ENCODE measurements at regions not wholly inside any gene's neighbourhood (a gene's known extent, or its start where the extent isn't known, plus 50 kb on each side); places are given as distances from the start of the nearest gene placed in this dataset.
"Not testable (repeated sequence)": the region's sequence is repeated elsewhere in the genome, so short reads cannot be mapped to it uniquely, and the experiment has no call there.

DNA sequence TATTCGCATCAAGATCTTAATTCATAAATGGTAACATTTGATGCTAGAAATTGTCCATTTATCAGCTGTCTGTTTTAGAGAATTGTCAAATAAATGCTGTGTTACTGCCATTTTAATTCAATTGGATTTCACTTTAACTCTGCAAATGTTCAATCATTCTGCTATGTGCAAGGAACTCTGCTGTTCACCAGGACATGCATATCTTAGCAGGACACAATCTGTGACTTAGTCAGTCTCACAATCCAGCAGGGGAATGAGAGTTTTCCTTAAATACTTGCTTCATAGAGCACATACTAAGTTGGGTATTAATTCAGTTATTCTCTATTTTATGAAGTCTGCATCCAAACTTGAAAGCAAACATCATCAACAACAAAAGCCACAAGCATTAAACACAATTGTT, 488.7 kb upstream of the MEF2C start:
- intact Hi-C loops (cut with micrococcal nuclease), result no loop called here

DNA sequence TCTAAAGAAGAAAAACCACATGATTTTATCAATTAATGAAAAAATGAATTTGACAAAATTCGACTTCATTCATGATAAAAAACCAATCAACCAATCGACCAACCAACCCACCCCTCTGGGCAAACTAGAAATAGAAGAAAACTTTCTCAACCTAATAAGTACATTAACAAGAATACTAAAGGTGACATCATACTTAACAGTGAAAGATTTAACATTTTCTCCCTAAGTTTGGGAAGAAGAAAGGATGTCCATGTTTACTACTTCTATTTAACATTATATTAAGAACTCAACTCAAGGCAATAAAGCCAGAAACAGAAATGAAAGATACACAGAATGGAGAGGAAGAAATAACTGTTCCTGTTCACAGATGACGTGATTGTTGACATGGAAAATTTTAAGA, 476.1 kb upstream of the MEF2C start:
- intact Hi-C loops (cut with micrococcal nuclease), result no loop called here

DNA sequence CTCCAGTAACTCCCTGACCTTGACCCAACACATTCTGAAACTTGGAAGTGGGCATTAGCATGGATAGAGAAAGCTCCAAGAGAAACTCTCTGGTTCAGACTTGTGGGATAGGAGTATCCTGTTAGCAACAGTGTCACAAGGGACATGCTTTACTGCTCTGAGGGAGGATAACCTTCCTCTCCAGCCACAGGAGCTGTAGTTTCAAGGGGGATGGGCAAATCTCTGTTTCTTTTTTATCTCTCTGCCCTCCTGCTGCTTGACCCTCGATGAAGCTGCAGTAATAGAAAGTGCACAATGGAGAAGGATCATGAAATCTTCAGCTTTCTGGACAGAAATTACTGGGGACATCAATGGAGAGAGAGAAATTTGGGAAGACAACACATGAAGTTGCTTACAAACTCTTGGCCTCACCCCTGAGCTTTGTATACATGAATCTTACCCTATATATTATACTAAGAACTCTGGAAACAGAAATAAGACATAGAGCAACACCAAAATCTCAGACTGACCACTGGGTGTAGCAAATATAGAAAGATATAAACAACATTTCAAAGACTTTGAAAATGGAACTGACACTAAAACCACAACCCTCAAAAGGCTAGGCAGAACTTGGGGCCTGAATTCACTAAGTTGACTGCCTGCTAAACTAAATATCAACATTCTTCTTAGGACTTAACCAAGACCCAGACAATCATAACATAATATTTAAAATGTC, 471.0 kb upstream of the MEF2C start:
- intact Hi-C loops (cut with micrococcal nuclease), result no loop called here

DNA sequence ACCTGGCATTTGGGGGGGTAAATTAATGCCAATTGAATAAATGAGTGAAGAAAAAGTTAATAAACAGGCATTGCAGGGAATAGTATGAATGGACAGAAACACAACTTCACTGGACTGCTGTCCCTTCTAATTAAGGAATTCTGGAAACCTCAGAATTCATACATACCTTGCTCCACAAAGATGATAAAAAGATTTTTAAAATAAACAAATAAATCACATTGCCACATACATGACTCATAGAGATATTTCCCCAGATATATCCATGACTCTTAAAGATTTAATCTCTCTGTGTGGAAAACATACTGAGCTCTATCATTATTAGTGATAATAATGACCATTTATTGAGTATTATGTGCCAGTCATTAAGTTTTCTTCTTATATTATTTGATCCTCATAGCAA, 469.0 kb upstream of the MEF2C start:
- intact Hi-C loops (cut with micrococcal nuclease), result no loop called here

DNA sequence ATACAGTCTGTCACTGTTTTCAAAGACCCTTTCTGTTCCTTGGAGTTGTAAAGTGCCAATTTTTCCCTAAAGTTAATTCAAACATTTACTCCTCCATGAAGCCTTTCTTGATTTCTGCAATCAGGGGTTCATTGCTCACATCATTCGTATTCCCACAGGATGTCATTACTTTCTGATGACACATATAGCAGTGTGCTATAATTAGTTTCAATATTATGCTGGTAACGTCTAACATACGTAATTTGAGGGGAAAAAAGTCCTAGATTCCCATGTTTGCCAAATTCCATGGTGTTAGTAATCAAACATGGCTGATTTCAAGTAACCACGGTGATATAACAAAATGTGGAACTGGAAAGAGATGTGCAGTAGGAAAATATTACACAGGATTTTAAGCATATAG, 468.2 kb upstream of the MEF2C start:
- intact Hi-C loops (cut with micrococcal nuclease), result no loop called here

DNA sequence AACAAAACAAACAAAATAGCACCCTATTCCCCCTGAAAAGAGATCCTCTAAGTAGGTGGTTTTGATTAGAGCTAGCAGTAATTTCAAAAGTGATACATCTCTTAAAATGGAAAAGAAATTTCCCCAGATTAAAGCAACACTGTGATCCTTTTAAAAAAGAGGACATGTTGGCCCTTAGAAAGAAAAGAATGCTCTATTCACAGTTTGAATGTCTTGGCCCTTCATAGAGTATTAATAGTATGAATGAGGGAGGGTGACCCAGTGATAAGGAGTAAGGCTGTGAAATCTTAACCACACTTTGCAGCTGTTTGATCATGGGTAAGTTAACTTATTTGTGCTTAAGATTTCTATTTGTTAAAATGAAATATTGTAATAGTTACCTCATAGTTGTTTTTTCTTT, 467.7 kb upstream of the MEF2C start:
- intact Hi-C loops (cut with micrococcal nuclease), result no loop called here

DNA sequence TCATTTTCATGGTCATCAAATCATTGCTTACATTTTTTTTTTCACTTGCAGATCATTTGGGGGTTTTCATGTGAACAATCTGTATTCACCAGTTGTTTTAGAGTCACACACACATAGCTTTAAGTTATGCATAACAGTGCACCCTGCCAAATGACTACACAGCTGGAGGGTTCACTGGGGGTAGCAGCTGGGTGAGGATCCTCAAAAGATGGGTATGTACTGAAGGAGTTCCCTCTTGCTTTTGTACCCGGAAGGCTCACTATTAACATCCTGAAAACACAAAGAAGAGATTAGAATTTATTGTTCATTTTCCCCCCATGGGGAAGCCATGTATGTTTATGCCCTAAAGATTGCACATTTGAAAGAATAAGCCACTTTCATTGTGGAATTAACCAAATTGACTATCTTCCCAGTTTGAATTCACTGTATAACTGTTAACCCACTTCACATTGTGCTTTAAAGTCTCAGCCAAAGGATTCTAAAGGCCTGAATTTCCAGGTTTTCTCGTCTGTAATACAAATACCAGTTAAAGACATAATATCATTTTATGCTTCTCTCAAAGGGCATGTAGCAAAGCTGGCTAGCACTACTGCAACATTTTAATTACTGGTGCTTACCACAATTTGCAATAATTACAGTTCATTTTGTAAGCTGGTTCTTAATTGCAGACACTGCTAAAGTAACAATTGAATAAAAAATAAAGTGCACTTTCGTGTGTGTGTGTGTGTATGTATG, 466.4 kb upstream of the MEF2C start:
- intact Hi-C loops (cut with micrococcal nuclease), result no loop called here

DNA sequence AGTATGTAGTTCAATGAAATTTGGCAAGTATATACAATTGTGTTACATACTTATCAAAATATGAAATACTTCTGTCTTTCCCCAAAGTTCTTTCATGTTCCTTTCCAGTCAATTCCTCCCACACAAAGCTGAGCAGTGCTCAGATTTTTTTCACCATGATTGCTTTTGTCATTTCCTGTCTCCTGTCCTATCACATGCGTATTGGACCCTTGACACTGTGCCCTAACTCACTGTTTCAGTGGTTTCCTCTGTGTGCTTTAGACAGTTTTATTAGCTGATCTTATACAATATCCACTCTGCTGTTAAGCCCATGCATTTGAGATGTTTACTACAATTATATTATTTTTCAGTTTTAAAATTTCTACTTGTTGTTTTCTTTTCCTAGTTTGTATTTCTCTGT, 463.6 kb upstream of the MEF2C start:
- intact Hi-C loops (cut with micrococcal nuclease), result no loop called here

DNA sequence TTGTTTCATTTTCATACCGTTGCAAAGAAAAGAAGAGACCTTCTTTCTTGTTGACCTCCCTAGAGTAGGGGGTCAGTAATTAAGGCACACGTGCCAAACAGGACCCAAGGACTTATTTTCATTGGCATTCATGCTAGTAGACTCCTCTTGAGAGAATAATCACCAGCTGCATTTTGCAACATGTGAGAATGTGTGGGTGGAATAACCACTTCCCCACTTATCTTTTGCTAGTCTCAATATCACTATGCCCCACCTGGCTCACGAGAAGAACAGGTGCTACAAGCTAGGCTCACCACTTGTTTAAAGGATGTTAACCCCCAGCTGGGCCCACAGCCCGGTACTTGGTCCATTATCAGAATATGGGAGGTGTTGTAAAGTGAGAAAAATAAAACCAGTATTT, 460.7 kb upstream of the MEF2C start:
- intact Hi-C loops (cut with micrococcal nuclease), result no loop called here

DNA sequence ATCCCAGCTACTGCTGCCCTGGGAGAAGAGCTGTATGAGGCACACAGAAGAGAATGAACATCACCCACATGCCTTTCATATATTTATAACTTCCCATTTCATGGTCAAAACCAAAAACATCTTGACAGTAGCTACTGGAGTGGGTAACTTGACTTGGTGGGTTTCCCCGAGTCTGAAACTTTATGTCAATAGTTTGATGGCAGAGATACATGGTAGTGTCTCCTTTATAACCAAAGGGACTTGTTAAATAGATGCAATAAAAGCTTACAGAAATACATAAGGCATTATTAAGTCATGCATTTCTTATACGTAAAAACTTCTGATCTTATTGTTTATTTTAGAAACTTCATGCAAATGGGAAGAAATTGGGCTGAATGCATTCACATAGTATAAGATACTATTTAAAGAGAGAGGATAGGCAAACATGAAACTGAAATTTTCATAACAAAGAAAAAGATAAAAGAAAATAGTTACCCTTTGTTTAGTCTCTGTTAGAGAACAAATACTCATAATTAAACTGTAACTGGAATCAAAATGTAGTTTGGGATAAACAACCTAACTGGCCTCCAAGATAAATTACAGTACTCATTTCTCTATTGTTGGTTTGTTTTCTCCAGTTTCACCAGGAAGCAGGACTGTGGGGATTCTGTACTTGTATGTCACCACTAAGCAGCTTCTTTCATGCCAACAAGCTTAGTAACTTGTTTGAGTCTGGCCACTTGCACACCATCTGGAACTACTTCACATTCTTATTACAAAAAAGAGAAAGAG, 459.3 kb upstream of the MEF2C start:
- intact Hi-C loops (cut with micrococcal nuclease), result no loop called here

DNA sequence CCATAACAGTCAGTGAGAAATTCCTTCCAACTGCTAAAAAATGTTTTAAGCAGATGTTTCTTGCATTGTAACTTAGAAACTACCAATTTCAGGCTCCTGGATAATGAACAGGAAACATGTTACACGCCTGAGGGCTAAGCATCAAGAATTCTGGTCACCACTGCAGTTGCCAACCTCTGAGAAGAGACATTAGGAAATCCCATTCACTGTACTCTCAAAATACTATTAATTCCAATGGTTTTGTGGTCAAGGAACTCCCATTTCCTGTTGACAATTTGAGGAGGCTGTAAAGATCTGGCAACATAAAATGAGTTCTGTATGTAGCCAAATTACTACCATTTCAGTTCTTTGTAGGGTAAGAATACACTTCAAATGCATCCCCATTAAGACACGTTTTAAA, 456.0 kb upstream of the MEF2C start:
- intact Hi-C loops (cut with micrococcal nuclease), result no loop called here

DNA sequence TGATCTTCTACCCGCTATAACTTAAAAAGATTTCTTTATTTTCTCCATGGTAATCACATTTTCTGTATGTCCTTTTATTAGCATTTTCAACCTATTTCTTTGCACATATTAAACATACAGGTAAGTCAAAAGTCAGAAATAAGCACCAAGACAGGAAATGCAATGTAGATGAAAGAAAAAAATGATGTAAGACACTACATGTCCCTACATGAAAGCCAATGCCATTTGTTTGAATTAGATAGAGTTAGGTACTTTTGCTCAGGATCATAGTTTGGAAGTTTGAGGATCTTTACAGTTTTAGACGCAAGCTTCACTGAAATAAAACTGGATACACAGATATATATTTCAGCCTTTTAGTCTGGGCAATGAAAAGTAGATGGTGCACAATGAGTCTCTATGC, 453.1 kb upstream of the MEF2C start:
- intact Hi-C loops (cut with micrococcal nuclease), result no loop called here

DNA sequence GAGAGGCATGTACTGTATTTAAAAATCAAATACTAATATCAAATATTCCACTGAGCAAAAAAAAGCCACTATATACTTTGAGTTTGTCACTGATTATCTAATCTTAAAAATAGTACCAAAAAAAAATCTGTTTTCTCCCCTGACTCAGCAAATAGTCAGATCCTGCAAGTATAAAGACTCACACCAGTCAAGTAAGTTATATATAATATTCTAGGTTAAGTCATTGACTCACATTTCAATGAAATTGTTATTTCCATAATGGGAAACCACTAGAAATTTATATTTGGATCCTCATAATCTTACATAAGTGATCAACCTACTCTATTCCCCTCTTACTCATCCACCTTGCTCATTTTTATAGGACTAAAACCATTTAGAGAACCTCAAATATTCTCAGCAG, 447.2 kb upstream of the MEF2C start:
- intact Hi-C loops (cut with micrococcal nuclease), result no loop called here

DNA sequence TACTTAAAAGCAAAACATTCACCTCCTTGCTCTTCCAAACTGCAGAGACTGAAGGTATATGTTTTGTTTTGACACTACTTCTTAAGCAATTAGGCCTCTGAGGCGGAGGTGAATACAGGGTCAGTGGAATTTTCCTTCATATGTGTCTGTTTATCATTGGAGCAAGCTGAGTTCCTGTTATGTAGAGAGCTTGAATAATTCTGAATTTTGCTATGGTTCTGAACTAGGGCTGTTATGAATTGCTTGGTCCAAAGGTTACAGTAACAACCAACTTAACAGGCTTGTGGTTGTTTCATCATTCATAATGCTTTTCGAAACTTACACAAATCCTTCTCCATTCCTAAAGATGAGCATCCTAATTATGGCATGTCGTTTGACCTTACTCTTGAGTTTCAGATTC, 444.6 kb upstream of the MEF2C start:
- intact Hi-C loops (cut with micrococcal nuclease), result no loop called here

DNA sequence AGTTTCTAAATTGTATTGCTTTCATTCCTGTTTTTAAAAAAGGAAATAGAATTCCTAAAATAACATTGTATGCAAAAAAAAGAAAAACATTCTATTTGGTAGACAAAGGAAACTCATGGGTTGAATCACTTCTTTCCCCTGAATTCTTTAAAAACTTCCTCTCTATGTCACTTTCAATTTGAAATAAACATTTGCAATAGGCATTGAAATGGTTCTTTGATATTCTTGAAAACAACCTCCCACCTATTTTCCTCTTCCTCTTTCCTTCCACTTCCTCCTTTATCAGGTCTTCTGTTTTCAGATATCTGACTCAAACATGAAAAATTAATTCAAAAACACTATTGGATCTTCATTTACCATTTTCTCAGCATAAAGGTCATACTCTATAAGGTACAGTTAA, 442.0 kb upstream of the MEF2C start:
- intact Hi-C loops (cut with micrococcal nuclease), result no loop called here

DNA sequence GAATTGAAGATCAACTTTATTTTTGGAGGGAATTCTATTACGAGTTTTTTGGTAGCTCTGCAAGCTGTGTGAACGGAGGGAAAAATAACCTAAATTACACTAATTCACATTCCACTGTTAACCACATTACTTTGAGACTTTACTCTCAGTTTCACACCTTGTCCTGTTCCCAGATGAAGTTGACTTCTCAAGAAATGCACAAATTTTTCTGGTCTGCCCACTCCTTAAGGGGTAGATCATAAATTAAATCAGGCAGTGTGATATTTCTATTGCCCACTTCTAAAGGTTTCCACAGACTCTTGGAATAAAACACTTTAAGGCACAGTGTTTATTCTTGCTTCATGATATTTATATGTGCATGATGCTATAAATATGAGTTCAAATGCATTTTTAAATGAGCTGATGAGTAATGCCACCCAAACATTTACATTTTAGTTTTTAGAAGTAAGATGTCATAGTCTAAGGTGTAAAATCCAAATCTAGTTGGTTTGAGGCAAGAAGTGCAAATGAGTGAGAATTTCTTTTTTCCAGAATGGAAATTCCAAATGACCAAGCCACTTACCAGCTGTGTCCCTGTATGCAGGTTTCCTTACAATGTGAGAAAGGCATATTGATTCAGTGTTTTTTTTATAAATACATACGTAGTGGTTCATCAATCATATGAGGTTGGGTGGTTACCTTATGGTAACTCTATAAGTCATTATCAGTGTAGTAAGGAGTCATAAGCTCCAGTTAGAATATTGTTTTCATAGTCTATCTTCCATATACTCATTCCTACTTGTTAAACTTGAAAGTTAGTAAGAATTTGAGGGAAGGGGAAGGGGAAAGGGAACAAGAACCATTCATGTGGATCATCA, 437.7 kb upstream of the MEF2C start:
- intact Hi-C loops (cut with micrococcal nuclease), result no loop called here

DNA sequence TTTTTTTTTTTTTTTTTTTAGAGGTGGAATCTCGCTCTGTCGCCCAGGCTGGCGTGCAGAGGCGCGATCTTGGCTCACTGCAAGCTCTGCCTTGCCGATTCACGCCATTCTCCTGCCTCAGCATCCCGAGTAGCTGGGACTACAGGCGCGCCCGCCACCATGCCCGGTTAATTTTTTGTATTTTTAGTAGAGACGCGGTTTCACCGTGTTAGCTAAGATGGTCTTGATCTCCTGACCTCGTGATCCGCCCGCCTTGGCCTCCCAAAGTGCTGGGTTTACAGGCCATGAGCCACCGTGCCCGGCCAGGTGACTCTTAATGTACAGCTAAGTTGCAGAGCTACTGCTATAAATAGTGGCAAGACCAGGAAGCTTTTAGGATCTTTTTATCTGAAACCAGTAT, 434.9 kb upstream of the MEF2C start:
- intact Hi-C loops (cut with micrococcal nuclease), result not testable (repeated sequence)

DNA sequence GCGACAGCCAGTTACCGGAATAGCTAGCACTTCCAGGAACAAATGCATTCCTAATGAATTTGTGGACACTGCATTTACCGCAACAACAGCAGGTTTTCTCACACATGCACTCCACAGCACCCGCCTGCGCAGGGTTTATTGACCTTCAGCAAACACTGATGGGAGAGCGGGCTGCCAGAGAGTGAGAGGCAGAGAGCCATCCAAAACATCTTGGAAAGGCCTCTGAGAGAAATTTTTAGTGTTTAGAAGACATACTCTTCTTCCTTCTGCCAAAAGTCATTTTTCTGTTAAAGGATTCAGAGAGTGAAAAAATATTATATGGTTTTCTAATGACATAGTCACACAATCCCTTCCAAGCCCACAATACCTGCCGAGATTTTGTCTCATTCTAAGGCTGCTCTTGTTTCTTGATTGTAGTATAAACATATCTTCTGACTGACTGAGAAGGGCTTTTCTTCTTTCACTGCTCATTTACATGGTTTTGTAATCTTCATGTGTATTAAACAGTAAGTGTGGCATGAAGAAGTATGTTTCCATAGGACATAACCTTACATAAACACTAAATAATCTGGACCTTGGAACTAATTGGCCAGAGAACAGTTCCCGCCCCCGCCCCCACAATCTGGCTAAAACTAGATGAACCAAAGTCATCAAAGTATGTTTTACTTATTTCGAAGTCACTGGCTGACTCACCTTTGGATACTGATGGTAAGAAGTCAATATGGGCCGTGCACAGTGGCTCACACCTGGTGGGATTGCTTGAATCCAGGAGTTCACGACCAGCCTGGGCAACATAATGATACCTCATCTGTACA, 432.5 kb upstream of the MEF2C start:
- intact Hi-C loops (cut with micrococcal nuclease), result no loop called here

DNA sequence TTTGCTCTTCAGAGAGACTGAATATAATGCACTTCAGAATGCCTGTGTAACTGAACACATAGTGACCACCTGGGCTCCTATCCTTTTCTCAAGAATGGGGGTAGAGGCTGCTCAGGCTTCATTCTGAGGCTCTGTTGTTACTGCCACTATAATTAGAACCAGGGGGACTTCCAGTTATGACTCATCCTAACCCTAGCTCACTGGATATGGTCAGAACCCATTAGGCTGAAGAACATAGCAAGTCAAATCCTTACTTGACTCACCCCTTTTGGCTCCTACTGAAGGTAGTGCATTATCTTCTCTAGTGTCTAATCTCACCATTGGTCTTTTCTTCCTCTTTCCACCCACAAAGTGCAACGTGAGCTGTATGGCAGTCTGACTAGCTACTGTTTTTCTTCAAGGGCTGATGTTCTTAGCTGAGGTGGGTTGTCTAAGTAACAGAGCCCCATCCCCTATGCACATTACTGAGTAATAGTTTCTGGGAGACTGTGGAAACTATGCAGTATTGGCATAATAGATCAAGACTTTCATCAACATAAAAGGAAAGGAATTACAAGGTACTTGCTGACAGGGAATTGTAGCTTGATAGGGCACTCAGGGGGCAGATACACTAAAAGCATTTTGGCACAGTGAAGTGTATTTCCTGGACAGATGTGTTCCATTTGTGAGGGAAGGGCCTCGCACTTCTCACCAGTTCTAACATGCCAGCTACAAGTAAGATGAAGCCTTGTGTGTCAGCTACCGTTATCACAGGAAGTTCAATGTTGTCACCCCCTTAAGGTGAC, 431.0 kb upstream of the MEF2C start:
- intact Hi-C loops (cut with micrococcal nuclease), result no loop called here

DNA sequence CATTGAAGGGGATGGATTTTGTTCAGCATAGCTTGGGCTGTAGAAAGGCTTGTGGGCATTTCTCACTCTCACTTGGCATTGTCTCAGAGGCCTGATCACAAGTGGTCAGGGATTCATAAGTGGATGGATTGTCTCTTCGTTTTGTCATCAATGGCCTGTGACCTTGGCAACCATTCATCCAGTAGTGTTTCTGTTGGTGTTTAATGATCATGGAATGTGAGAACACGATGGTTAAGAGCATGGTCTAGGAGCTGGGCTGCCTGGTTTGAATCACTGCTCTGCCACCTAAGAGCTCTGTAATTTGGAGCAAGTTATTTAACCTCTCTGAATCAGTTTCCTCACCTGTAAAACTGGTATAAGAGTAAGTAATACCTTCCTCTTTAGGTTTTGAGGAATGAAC, 430.1 kb upstream of the MEF2C start:
- intact Hi-C loops (cut with micrococcal nuclease), result no loop called here

All from T-helper 1 cell treated with Interleukin-12 subunit alpha and Interleukin-12 subunit beta and Interleukin-4 antibody, amounts not matched to agents 30 ng/mL and 1 ng/mL, for 36 hours (primary cell).